Prostate gland (tissue), 2 donors: ENCODE measurements at regions not wholly inside any gene's neighbourhood (a gene's known extent, or its start where the extent isn't known, plus 50 kb on each side); places are given as distances from the start of the nearest gene placed in this dataset.

Experiments
- DNase-seq: peaks from one replicate; pipeline ENCODE4 v3.0.0-alpha.2; 2019; ENCODE audit warnings: low spot score
- H3K27ac ChIP-seq, 2 donors: fragments of 200-600 bp; sonication (generic); 2 replicates each; pipeline ENCODE4 v1.5.1; 2017 to 2019
- H3K27me3 ChIP-seq: fragments of 200-600 bp; sonication (generic); replicated peaks from 2 replicates; pipeline ENCODE4 v1.5.1; 2019; ENCODE audit not compliant: insufficient read depth
- H3K36me3 ChIP-seq, 2 donors: fragments of 200-600 bp; sonication (generic); 1 replicate in 1 of 2; 2 replicates in 1 of 2; pipeline versions ENCODE4 v1.5.1 to v1.8.1; 2017 to 2019
- H3K4me1 ChIP-seq: fragments of 200-600 bp; sonication (generic); replicated peaks from 2 replicates; pipeline ENCODE4 v1.5.1; 2019
- H3K4me3 ChIP-seq, 2 donors: fragments of 200-600 bp; sonication (generic); 2 replicates each; pipeline ENCODE4 v1.5.1; 2017 to 2019
- H3K9me3 ChIP-seq: fragments of 200-600 bp; sonication (generic); 2 replicates; pipeline ENCODE4 v1.5.1; 2017
- POLR2A ChIP-seq: fragments of 450-650 bp; IDR thresholded peaks from one replicate; pipeline ENCODE4 v1.6.1; 2016; ENCODE audit warnings: antibody characterized with exemption, mild to moderate bottlenecking
- POLR2AphosphoS5 ChIP-seq: sonication (generic); formaldehyde crosslinking; IDR thresholded peaks from one replicate; pipeline ENCODE4 v1.6.1; 2017; ENCODE audit warnings: antibody characterized with exemption
- WGBS: methylation state at CpG from one replicate; pipeline ENCODE4 v1.1.5; 2018; 5-methylcytosine and 5-hydroxymethylcytosine counted together
- intact Hi-C: fragments of 100-400 bp; cut with DNase I; formaldehyde crosslinking; loops from one replicate; pipeline ENCODE4 v1.14.2; 2022
- TF ChIP-seq, protein P1 (sequence below), 4 experiments: fragments of 200-600 bp in 2 of 4; fragments of 450-650 bp in 2 of 4; sonication (generic) in 2 of 4; IDR thresholded peaks; 1 replicate in 3 of 4; 2 replicates in 1 of 4; pipeline ENCODE4 v1.5.1; 2016 to 2019; ENCODE audit warnings: antibody characterized with exemption in 4 of 4, mild to moderate bottlenecking in 2 of 4, moderate library complexity in 2 of 4

DNA sequence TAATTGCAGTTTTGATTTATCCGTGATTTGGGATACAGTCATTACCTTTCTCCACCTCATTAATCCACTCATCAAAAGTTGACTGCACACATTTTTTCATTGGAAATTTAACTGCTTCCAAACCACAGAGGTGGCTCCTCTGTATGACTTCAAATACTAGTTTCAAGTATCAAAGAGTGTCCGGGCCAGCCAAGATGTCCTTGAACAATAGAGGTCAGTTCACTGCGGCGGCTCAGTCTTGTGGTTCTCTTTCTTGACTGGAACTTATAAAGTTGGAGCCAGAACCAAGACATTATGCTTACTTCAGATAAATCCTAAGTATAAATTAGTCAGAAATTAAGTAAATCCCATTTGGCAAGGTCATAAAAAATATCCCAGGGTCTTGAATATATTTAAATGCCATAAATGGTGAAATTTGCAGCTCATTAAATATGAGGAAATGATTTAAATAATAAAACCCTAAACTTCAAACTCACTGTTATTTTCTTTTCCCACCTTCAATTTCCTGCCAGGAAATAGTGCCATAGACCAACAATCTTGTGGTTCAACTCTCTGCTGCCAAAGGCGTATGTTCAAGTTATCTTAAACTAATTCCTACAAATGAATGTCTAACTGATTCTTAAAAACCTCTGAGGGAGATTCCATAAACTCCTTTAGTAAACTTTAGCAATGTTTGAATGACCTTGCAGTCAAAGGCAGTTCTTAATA is 360.8 kb downstream of the AEBP2 start:
- no peak overlapping the region for H3K4me3 ChIP-seq
- H3K27me3 ChIP-seq, result no peaks in the 10 kb centered on the region
- no peak overlapping the region for H3K27ac ChIP-seq
- intact Hi-C loops, result no loop called here
- no peak for DNase-seq
- H3K4me1 ChIP-seq, result no peaks in the 10 kb centered on the region
- H3K9me3 ChIP-seq, result no peaks in the 10 kb centered on the region
- TF ChIP-seq, protein P1, sequence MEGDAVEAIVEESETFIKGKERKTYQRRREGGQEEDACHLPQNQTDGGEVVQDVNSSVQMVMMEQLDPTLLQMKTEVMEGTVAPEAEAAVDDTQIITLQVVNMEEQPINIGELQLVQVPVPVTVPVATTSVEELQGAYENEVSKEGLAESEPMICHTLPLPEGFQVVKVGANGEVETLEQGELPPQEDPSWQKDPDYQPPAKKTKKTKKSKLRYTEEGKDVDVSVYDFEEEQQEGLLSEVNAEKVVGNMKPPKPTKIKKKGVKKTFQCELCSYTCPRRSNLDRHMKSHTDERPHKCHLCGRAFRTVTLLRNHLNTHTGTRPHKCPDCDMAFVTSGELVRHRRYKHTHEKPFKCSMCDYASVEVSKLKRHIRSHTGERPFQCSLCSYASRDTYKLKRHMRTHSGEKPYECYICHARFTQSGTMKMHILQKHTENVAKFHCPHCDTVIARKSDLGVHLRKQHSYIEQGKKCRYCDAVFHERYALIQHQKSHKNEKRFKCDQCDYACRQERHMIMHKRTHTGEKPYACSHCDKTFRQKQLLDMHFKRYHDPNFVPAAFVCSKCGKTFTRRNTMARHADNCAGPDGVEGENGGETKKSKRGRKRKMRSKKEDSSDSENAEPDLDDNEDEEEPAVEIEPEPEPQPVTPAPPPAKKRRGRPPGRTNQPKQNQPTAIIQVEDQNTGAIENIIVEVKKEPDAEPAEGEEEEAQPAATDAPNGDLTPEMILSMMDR (IDR thresholded peaks at IDR 0.05), result no peak
- TF ChIP-seq POLR2A (no peak), POLR2AphosphoS5 (no peak)
- WGBS, result 72% methylated on average over 5 of the region's 5 CpGs
- no peaks in the 10 kb centered on the region for H3K36me3 ChIP-seq

DNA sequence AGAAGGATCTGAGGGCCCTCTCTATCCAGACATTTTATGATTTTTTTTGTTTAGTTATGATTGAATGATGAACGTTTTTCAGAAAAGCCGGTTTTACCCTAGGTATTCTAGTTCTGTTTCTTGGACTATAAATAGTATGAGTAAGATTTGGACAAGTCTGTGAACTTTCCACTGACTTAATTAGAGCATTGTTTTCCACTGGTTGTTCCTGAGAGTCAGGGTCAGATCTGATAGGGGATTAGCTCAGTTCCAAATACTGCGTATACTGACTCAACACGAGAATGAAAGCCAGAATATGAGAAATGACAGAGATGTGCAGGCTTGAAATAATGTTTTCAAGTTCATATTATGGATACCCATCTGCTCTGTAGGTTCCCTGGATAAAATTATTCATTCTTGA is 361.6 kb downstream of the AEBP2 start:
- Histone ChIP-seq H3K36me3 (no peaks in the 10 kb centered on the region), H3K27ac (no peak overlapping the region), H3K4me1 (no peaks in the 10 kb centered on the region), H3K27me3 (no peaks in the 10 kb centered on the region), H3K9me3 (no peaks in the 10 kb centered on the region), H3K4me3 (no peak overlapping the region)
- no peak for DNase-seq
- intact Hi-C loops, result no loop called here
- WGBS, result 54% methylated on average over 4 of the region's 4 CpGs
- TF ChIP-seq, protein P1 (IDR thresholded peaks at IDR 0.05), result no peak
- TF ChIP-seq POLR2AphosphoS5 (no peak), POLR2A (no peak)

DNA sequence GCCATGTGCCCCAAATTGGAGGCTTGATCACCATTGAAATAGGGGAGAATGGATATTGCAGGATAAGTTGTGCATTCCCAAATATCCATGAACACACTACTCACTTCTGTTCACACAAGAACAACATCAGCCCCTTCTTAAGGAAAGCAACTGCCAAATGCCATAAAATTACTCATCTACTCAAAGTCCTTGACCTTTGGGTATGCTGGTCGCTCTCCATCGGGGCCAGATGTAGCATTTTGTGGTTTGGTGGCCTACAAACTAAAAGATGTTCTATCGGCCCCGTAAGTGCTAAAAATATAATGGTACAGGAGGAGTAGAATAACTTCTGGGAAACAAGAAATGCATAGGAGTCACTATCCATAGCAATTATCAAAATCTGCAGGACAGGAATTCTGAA is 362.6 kb downstream of the AEBP2 start:
- Histone ChIP-seq H3K27me3 (no peaks in the 10 kb centered on the region), H3K4me3 (no peak overlapping the region), H3K36me3 (no peaks in the 10 kb centered on the region), H3K27ac (no peak overlapping the region), H3K9me3 (no peaks in the 10 kb centered on the region), H3K4me1 (no peaks in the 10 kb centered on the region)
- no peak for DNase-seq
- TF ChIP-seq POLR2A, result no peak
- TF ChIP-seq, protein P1 (IDR thresholded peaks at IDR 0.05), result no peak
- TF ChIP-seq POLR2AphosphoS5, result no peak
- intact Hi-C loops, result no loop called here
- 85% methylated on average over 4 of the region's 4 CpGs for WGBS

DNA sequence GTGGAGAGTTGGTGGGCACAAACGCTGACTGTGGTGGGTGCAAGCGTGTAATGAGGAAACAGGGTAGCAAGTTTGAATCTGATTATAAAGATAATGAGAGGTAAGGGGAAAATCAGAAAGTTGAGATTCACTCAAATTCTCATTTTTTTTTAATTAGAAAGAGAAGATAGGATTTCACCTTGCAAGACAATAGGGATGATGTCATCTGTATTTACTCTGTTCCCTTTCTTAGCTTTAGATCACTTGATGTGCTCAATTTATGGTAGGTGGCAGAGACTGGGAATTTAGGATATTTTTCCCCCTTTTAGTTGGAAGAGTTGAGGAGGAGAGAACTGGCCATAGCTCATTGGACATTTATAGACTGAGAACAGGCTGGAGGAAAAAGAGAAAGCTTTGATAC is 363.6 kb downstream of the AEBP2 start:
- no peak overlapping the region for H3K4me3 ChIP-seq
- H3K27ac ChIP-seq, result no peak overlapping the region
- no peak for DNase-seq
- intact Hi-C loops, result no loop called here
- 86% methylated on average over 2 of the region's 2 CpGs for WGBS
- H3K9me3 ChIP-seq, result no peaks in the 10 kb centered on the region
- TF ChIP-seq, protein P1 (IDR thresholded peaks at IDR 0.05), result no peak
- TF ChIP-seq POLR2AphosphoS5 (no peak), POLR2A (no peak)
- H3K4me1 ChIP-seq, result no peaks in the 10 kb centered on the region
- H3K36me3 ChIP-seq, result no peaks in the 10 kb centered on the region
- no peaks in the 10 kb centered on the region for H3K27me3 ChIP-seq

DNA sequence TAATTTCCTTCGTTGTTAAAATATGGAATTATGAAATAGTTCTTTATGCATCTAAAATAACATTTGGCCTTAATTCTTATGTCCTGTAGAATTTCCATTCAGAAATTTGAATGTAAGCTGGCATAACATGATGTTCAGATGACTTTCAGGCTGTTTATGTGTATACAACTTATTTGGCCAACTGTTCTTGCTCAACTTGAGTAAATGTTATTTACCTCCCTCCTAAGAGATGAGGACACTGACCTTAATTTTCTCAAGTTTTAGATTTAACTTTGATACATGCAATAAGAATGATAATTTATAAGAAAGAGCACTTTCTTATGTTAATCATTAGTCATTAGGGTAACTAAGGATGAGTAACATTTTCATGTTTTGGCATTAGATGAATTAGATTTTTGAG is 365.4 kb downstream of the AEBP2 start:
- DNase-seq, result no peak
- Histone ChIP-seq H3K4me3 (no peak overlapping the region), H3K27ac (no peak overlapping the region), H3K36me3 (no peaks in the 10 kb centered on the region), H3K27me3 (no peaks in the 10 kb centered on the region), H3K4me1 (no peaks in the 10 kb centered on the region), H3K9me3 (no peaks in the 10 kb centered on the region)
- WGBS, result 84% methylated on average over 1 of the region's 1 CpG
- intact Hi-C loops, result no loop called here
- TF ChIP-seq POLR2A (no peak), POLR2AphosphoS5 (no peak)
- TF ChIP-seq, protein P1 (IDR thresholded peaks at IDR 0.05), result no peak
